RKO (cell line): ENCODE measurements at regions not wholly inside any gene's neighbourhood (a gene's known extent, or its start where the extent isn't known, plus 50 kb on each side); places are given as distances from the start of the nearest gene placed in this dataset.
A peak's percentile ranks its signal among the peaks of the same experiment; 100 is the strongest.

Experiments used
- DNase-seq: peaks from one replicate; pipeline ENCODE4 v3.0.0-alpha.2; 2016; ENCODE audit warnings: low spot score

- no peak for DNase-seq
Measured at GRCh38 chr2:107312240-107312639, 426.3 kb upstream of the ST6GAL2 start.

GRCh38 chr2:107313316-107313715 lies 427.3 kb upstream of the ST6GAL2 start:
- no peak for DNase-seq

- DNase-seq: no peak
Measured at GRCh38 chr2:107320881-107321280, 434.9 kb upstream of the ST6GAL2 start.

- no peak for DNase-seq
Measured at GRCh38 chr2:107322416-107322815, 436.4 kb upstream of the ST6GAL2 start.

- DNase-seq: no peak
Measured at GRCh38 chr2:107323946-107324565, 438.1 kb upstream of the ST6GAL2 start.

GRCh38 chr2:107325981-107326786 lies 440.2 kb upstream of the ST6GAL2 start:
- DNase-seq: no peak

- DNase-seq: peak; percentile 14
Measured at GRCh38 chr2:107334306-107334705, 448.3 kb upstream of the ST6GAL2 start.

- no peak for DNase-seq
Measured at GRCh38 chr2:107336526-107336925, 450.6 kb upstream of the ST6GAL2 start.

GRCh38 chr2:107337209-107337898 lies 451.4 kb upstream of the ST6GAL2 start:
- DNase-seq: peak; percentile 12

GRCh38 chr2:107338059-107338458 lies 452.1 kb upstream of the ST6GAL2 start:
- no peak for DNase-seq

- DNase-seq: no peak
Measured at GRCh38 chr2:107338571-107338970, 452.6 kb upstream of the ST6GAL2 start.

GRCh38 chr2:107340955-107341354 lies 455.0 kb upstream of the ST6GAL2 start:
- no peak for DNase-seq

GRCh38 chr2:107349329-107349728 lies 463.4 kb upstream of the ST6GAL2 start:
- no peak for DNase-seq

- DNase-seq: no peak
Measured at GRCh38 chr2:107354175-107354574, 468.2 kb upstream of the ST6GAL2 start.

GRCh38 chr2:107358362-107358761 lies 468.3 kb upstream of the RGPD4 start:
- no peak for DNase-seq

- no peak for DNase-seq
Measured at GRCh38 chr2:107359021-107359420, 467.7 kb upstream of the RGPD4 start.

GRCh38 chr2:107361751-107362381 lies 464.8 kb upstream of the RGPD4 start:
- no peak for DNase-seq

- no peak for DNase-seq
Measured at GRCh38 chr2:107362993-107363392, 463.7 kb upstream of the RGPD4 start.

- no peak for DNase-seq
Measured at GRCh38 chr2:107363806-107364205, 462.9 kb upstream of the RGPD4 start.

- DNase-seq: no peak
Measured at GRCh38 chr2:107364361-107364950, 462.2 kb upstream of the RGPD4 start.

- no peak for DNase-seq
Measured at GRCh38 chr2:107374249-107374648, 452.4 kb upstream of the RGPD4 start.

GRCh38 chr2:107376909-107377308 lies 449.8 kb upstream of the RGPD4 start:
- DNase-seq: no peak
